H1 (cell line): ENCODE measurements at regions not wholly inside any gene's neighbourhood (a gene's known extent, or its start where the extent isn't known, plus 50 kb on each side); places are given as distances from the start of the nearest gene placed in this dataset.

Source experiments
- CHD7 ChIP-seq: fragments of 300-600 bp; sonication (generic); IDR thresholded peaks from 2 replicates; pipeline ENCODE4 v1.7.1; 2012; ENCODE audit warnings: low read length, moderate library complexity, mild to moderate bottlenecking, inconsistent platforms; ENCODE audit not compliant: insufficient replicate concordance
- CREB1 ChIP-seq: IDR thresholded peaks from 2 replicates; pipeline ENCODE4 v1.6.1; 2012; ENCODE audit warnings: inconsistent platforms
- GTF2F1 ChIP-seq: IDR thresholded peaks from 2 replicates; pipeline ENCODE4 v1.6.1; 2012; ENCODE audit warnings: low read depth, low read length, improper control_type of control experiment, borderline replicate concordance
- JUN ChIP-seq: IDR thresholded peaks from 2 replicates; pipeline ENCODE4 v1.6.1; 2011; ENCODE audit warnings: low read depth, mild to moderate bottlenecking, improper control_type of control experiment, low read length
- POU5F1 ChIP-seq: IDR thresholded peaks from 2 replicates; pipeline ENCODE4 v1.6.1; 2011; ENCODE audit warnings: low read depth, mild to moderate bottlenecking, low read length, moderate library complexity
- SUZ12 ChIP-seq: fragments of 200-600 bp; sonication (generic); IDR thresholded peaks from 2 replicates; pipeline ENCODE4 v1.6.1; 2012; ENCODE audit warnings: mild to moderate bottlenecking, inconsistent platforms, low read length, moderate library complexity, mixed read lengths
- YY1 ChIP-seq: IDR thresholded peaks from 2 replicates; pipeline ENCODE4 v1.6.1; 2011; ENCODE audit warnings: low read depth, mild to moderate bottlenecking, low read length

- no peak for TF ChIP-seq CHD7
- TF ChIP-seq POU5F1: no peak
- TF ChIP-seq YY1: no peak
- TF ChIP-seq SUZ12: no peak
- TF ChIP-seq JUN: no peak
- TF ChIP-seq GTF2F1: no peak
- no peak for TF ChIP-seq CREB1
Measured at GRCh38 chr4:74517996-74518395, 73.1 kb downstream of the AREG start (continued).
